Body of pancreas (tissue), 4 donors: ENCODE measurements at regions not wholly inside any gene's neighbourhood (a gene's known extent, or its start where the extent isn't known, plus 50 kb on each side); places are given as distances from the start of the nearest gene placed in this dataset.

Experiments
- ATAC-seq: fragments of 150-250 bp; one replicate; pipeline ENCODE4 v1.9.1; 2016
- DNase-seq, 4 donors: peaks; one replicate each; pipeline ENCODE4 v3.0.0-alpha.2; 2019
- H3K27ac ChIP-seq, 4 donors: fragments of 200-600 bp; sonication (generic); 1 replicate in 3 of 4; 2 replicates in 1 of 4; pipeline versions ENCODE4 v1.5.1 to v1.6.1; 2016 to 2019; ENCODE audit warnings: mild to moderate bottlenecking in 1 of 4, mixed read lengths in 1 of 4, moderate library complexity in 1 of 4
- H3K27me3 ChIP-seq, 2 donors: fragments of 200-600 bp; sonication (generic); one replicate each; pipeline ENCODE4 v1.6.0; 2016; ENCODE audit warnings: mild to moderate bottlenecking in 1 of 2
- H3K36me3 ChIP-seq, 2 donors: fragments of 200-600 bp; sonication (generic); replicated peaks in 1 of 2; 2 replicates each; pipeline ENCODE4 v1.5.1; 2016; ENCODE audit warnings: low read depth in 2 of 2; ENCODE audit not compliant: insufficient read depth in 1 of 2
- H3K4me1 ChIP-seq: fragments of 200-600 bp; sonication (generic); one replicate; pipeline ENCODE4 v1.6.0; 2016
- H3K4me3 ChIP-seq, 2 donors: fragments of 200-600 bp; sonication (generic); 1 replicate in 1 of 2; 2 replicates in 1 of 2; pipeline ENCODE4 v1.5.1; 2016 to 2019
- H3K9me3 ChIP-seq, 3 donors: fragments of 200-600 bp; sonication (generic); 1 replicate in 2 of 3; 2 replicates in 1 of 3; pipeline ENCODE4 v1.5.1; 2016
- POLR2A ChIP-seq, 3 donors: fragments of 450-650 bp; IDR thresholded peaks; one replicate each; pipeline ENCODE4 v1.6.1; 2016; ENCODE audit warnings: antibody characterized with exemption in 3 of 3, mild to moderate bottlenecking in 2 of 3
- WGBS, 2 donors: methylation state at CpG; one replicate each; pipeline ENCODE4 v1.1.5; 2017; 5-methylcytosine and 5-hydroxymethylcytosine counted together
- intact Hi-C: fragments of 100-400 bp; cut with DNase I; formaldehyde crosslinking; loops from one replicate; pipeline ENCODE4 v1.15.1; 2023
- TF ChIP-seq, protein P1 (sequence below), 7 experiments: fragments of 450-650 bp in 4 of 7; fragments of 200-600 bp in 3 of 7; sonication (generic) in 3 of 7; IDR thresholded peaks; one replicate each; pipeline ENCODE4 v1.5.1; 2016 to 2019; ENCODE audit warnings: antibody characterized with exemption in 7 of 7

DNA sequence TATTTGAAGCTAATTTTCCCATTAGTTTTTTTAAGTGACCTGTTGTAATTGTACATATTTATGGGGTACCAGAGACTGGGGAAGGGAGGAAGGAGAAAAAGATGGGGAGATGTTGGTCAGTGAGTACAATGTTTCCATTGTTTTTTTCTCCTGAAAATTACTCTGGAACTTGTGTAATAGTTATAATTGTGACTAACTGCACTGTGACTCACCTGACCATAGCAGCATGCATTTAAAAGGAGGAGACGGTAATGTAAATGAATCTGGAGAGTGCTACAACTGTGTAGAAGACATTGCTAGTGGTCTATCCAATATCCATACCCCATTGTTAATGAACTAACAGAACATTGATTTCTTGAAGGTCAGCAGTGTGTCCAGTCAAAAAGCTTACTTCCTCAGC lies 133.4 kb downstream of the RFPL4B start:
- H3K4me3 ChIP-seq, result no peak overlapping the region
- H3K27ac ChIP-seq, result no peak overlapping the region
- no peaks in the 10 kb centered on the region for H3K4me1 ChIP-seq
- intact Hi-C loops, result no loop called here
- TF ChIP-seq POLR2A (IDR thresholded peaks at IDR 0.05), result no peak
- TF ChIP-seq, protein P1, sequence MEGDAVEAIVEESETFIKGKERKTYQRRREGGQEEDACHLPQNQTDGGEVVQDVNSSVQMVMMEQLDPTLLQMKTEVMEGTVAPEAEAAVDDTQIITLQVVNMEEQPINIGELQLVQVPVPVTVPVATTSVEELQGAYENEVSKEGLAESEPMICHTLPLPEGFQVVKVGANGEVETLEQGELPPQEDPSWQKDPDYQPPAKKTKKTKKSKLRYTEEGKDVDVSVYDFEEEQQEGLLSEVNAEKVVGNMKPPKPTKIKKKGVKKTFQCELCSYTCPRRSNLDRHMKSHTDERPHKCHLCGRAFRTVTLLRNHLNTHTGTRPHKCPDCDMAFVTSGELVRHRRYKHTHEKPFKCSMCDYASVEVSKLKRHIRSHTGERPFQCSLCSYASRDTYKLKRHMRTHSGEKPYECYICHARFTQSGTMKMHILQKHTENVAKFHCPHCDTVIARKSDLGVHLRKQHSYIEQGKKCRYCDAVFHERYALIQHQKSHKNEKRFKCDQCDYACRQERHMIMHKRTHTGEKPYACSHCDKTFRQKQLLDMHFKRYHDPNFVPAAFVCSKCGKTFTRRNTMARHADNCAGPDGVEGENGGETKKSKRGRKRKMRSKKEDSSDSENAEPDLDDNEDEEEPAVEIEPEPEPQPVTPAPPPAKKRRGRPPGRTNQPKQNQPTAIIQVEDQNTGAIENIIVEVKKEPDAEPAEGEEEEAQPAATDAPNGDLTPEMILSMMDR (IDR thresholded peaks at IDR 0.05), result no peak
- no peak for ATAC-seq
- no peaks in the 10 kb centered on the region for H3K36me3 ChIP-seq
- 81 to 82% methylated on average over 1 of the region's 1 CpG for WGBS, 2 donors
- H3K27me3 ChIP-seq, result no peaks in the 10 kb centered on the region
- no peak for DNase-seq
- no peaks in the 10 kb centered on the region for H3K9me3 ChIP-seq

DNA sequence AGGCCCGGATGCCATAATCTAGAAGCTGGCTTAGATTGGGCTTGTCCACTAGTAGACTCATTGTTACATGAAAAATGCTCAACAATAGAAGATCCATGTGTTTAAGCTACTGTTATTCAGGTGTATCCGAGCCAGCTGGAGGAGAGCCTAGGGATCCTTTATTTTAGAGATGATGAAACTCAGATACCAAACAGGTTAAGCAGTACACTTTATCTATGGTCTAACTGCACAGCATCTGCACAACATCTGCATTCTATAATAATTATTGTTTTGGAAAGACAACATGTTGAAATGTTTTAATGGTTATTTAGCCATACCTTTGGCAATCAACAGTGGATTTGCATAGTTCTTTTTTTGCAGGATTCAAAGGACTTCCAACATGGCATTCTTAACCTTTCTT lies 134.1 kb downstream of the RFPL4B start:
- H3K36me3 ChIP-seq, result no peaks in the 10 kb centered on the region
- no peaks in the 10 kb centered on the region for H3K9me3 ChIP-seq
- intact Hi-C loops, result no loop called here
- no peak for DNase-seq
- WGBS, 2 donors, result 80 to 92% methylated on average over 2 of the region's 2 CpGs
- no peak overlapping the region for H3K4me3 ChIP-seq
- ATAC-seq, result no peak
- TF ChIP-seq POLR2A (IDR thresholded peaks at IDR 0.05), result no peak
- TF ChIP-seq, protein P1 (IDR thresholded peaks at IDR 0.05), result no peak
- H3K27ac ChIP-seq, result no peak overlapping the region
- H3K27me3 ChIP-seq, result no peaks in the 10 kb centered on the region
- H3K4me1 ChIP-seq, result no peaks in the 10 kb centered on the region

DNA sequence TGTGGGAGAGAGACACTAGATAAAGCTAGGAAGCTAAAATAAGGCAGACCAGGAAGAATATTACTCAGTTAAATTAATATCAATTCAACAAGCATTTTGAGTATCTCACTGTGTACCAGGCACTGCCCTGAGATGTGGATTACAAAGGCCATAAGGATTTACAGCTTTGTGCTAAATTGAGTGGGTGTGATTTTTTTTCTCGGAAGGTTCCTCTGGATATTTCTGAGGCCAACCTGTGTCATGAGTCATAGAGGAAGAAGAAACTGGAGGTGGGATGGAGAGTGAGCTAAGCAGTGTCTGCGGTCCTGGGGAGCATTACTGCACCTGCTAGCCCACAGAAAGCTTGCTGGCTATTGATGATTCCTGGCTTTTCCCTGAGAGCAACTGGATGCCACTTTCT lies 135.2 kb downstream of the RFPL4B start:
- Histone ChIP-seq H3K9me3 (no peaks in the 10 kb centered on the region), H3K27me3 (no peaks in the 10 kb centered on the region), H3K36me3 (no peaks in the 10 kb centered on the region), H3K4me1 (no peaks in the 10 kb centered on the region), H3K4me3 (no peak overlapping the region), H3K27ac (no peak overlapping the region)
- TF ChIP-seq, protein P1 (IDR thresholded peaks at IDR 0.05), result no peak
- no peak for TF ChIP-seq POLR2A (IDR thresholded peaks at IDR 0.05)
- ATAC-seq, result no peak
- DNase-seq, result no peak
- intact Hi-C loops, result no loop called here
- 89 to 90% methylated on average over 2 of the region's 2 CpGs for WGBS, 2 donors

DNA sequence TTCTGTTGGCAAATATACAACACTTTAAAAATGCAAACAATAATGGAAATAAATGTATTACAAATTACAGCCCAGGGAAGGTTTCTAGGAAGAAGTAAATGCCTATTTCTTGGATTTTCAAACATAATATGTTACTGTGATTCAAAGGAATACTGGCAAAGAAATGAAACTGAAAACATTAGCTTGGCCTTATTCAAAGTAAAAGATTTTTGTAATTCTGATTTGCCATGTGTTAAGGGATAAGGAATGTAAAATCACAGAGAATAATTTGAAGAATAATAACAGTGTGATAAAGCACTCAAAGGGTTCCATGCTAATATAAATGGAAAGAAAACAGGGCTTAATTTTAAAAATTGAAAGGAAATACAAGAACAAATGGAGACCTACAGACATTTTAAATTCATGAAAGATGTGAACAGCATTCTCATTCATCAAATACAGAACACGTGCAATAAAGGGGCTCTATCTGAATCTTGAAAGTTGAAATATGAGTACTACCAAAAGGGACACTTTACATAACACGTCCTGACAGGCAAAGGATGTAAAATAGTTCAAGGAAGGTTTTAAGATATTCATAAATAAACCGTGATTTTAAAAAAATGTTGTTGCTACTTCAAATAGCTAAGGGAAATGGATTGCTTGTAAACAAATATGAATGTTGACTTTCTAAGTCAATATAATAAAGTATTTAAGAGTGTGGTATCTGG lies 138.1 kb downstream of the RFPL4B start:
- 34 to 36% methylated on average over 3 of the region's 3 CpGs for WGBS, 2 donors
- H3K4me1 ChIP-seq, result no peaks in the 10 kb centered on the region
- H3K9me3 ChIP-seq, result no peaks in the 10 kb centered on the region
- intact Hi-C loops, result no loop called here
- no peak overlapping the region for H3K27ac ChIP-seq
- no peaks in the 10 kb centered on the region for H3K36me3 ChIP-seq
- DNase-seq (no peak), ATAC-seq (no peak)
- no peaks in the 10 kb centered on the region for H3K27me3 ChIP-seq
- H3K4me3 ChIP-seq, result no peak overlapping the region
- TF ChIP-seq, protein P1 (IDR thresholded peaks at IDR 0.05), result no peak
- TF ChIP-seq POLR2A (IDR thresholded peaks at IDR 0.05), result no peak

DNA sequence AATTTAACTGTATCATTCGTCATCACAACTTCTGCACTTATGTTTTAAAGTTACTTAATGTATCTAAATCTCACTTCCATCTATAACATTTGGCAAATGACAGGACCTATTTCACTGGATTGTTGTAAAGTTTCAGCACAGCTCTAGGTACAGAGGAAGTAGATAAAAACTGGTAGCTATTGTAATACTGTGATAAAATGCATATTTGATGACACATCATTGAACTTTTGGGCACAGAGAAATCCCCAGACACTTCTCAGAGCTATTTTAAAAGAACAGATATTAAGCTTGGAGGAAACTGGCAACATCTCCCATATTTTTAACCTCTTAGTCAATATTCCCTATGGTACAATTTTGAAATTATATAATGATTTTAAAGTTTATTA lies 138.7 kb downstream of the RFPL4B start:
- Histone ChIP-seq H3K9me3 (no peaks in the 10 kb centered on the region), H3K4me3 (no peak overlapping the region), H3K27ac (no peak overlapping the region), H3K36me3 (no peaks in the 10 kb centered on the region), H3K27me3 (no peaks in the 10 kb centered on the region), H3K4me1 (no peaks in the 10 kb centered on the region)
- no peak for ATAC-seq
- TF ChIP-seq POLR2A (IDR thresholded peaks at IDR 0.05), result no peak
- TF ChIP-seq, protein P1 (IDR thresholded peaks at IDR 0.05), result no peak
- intact Hi-C loops, result no loop called here
- DNase-seq, result no peak
- WGBS, 2 donors, result 70 to 71% methylated on average over 1 of the region's 1 CpG
